NCI-H2227 (cell line): ENCODE measurements at regions not wholly inside any gene's neighbourhood (a gene's known extent, or its start where the extent isn't known, plus 50 kb on each side); places are given as distances from the start of the nearest gene placed in this dataset.
"Not testable (repeated sequence)": the region's sequence is repeated elsewhere in the genome, so short reads cannot be mapped to it uniquely, and the experiment has no call there.

Experiments used
- DNase-seq: peaks from one replicate; lab custom pipeline; 2025; ENCODE audit not compliant: unreplicated experiment; lab: John Stamatoyannopoulos, UW

GRCh38 chr6:56720202-56720601 is 77.5 kb upstream of the DST start:
- DNase-seq, result not testable (repeated sequence)

- DNase-seq, result not testable (repeated sequence)
Measured at GRCh38 chr6:56719315-56720058, 76.8 kb upstream of the DST start.

- DNase-seq, result no peak
Measured at GRCh38 chr6:56718236-56718635, 75.5 kb upstream of the DST start.

GRCh38 chr6:56716229-56716628 is 73.5 kb upstream of the DST start:
- DNase-seq, result no peak

- no peak for DNase-seq
Measured at GRCh38 chr6:56715741-56716140, 73.1 kb upstream of the DST start.

DNA sequence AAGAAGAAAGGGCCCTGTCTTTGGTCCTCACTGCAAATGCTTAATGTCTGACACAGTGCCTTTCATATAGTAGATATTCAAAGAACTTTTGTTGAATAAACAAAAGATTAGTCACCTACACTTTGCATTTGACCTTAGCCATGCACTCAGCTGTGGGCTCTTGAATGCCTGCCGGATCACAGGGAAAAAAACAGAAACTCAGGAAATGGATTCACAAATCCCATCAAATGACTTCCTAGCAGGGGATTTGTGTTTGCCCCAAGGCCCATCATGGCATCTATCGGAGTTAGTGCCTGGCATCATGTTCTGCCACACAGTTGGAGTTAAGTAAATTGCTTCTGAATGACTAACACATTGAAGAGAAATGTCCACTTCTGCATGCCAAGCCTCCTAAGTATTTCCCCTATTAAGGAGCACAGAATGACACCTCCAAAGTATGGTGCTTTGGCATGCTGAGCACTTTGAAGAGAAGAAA is 72.3 kb upstream of the DST start:
- DNase-seq, result no peak

- no peak for DNase-seq
Measured at GRCh38 chr6:56714273-56714672, 71.6 kb upstream of the DST start.

- DNase-seq, result no peak
Measured at GRCh38 chr6:56713254-56713672, 70.6 kb upstream of the DST start.

- no peak for DNase-seq
Measured at GRCh38 chr6:56710967-56711366, 68.3 kb upstream of the DST start.

DNA sequence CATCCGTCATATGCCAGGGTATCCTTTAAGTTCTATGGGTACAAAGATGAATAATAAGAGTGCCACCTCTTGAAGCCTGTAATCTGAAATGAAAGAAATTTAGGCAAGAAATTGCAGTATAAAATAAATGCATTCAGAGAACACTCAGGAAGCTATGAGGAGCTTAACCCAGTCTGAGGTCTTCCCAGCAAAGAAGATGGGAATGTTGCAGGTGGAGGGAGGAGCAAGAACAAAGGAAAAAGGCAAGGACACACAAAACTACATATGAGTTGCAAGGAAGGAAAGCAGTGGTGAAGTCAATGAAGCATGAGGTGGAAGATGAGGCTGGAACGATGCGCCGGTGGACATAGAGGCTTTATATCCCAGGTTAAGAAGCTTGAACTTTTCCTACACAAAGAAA is 67.0 kb upstream of the DST start:
- no peak for DNase-seq

DNA sequence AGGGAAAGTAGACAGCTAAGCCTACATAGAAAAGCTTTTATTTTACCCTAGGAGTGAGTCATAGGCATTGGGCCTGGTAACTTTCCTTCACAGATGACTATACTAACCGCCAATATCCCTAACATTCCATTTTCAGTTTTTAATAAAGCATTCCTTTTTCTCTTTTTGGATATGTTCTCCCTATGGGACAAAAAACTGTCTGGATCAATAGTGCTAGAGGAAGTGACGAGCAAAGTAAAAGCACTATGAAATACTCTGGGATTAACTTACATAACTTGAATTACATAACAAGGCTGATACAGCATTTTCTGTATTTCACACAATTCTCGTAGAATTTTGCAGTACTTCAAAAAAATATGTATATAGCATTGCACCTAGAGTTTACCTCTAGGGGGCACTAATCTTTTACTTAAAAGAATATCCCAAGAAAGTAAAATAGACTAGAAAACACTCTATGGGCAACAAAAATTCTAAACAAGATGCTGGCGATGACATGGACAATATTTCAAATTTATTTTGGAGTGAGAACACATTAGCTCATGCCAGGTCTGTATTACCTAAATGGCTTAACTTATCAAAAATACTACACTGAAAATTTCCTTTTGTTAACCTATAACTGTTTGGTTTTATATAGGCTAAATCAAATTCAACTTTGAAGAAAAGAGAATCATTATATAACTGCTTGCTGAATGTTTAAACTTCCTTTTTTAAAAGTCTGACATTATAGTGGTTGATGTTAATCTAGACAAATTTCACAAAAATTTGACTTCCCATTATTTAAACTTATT is 66.3 kb upstream of the DST start:
- DNase-seq, result peak; percentile 56

- DNase-seq, result no peak
Measured at GRCh38 chr6:56706981-56707726, 64.5 kb upstream of the DST start.

DNA sequence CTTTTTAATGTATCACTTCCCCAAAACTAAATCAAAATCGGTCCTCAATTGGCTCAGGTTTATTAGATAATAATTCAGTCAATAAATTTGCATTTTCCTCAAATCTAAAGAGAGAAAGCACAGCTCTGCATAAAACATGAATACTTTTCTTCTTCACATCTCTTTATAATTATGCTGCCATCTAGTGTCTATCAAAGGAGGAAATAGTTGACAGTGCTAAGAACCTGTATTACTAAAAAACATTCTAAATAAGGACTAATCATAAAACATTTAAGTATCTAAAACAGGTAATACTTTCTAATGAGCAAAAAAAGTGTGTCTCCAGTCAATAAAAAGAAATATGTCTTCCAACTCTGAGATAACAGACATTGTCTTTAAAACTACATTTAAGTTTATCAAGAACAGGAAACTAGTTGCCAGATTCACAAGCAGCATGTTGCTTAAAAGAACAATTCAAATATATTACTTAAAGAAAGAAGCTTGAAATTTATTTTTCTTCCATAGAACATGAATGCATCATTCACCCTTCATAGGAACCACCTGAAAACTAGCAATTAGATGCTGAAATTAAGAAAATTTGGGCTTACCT is 56.5 kb upstream of the DST start:
- peak; percentile 2 for DNase-seq

DNA sequence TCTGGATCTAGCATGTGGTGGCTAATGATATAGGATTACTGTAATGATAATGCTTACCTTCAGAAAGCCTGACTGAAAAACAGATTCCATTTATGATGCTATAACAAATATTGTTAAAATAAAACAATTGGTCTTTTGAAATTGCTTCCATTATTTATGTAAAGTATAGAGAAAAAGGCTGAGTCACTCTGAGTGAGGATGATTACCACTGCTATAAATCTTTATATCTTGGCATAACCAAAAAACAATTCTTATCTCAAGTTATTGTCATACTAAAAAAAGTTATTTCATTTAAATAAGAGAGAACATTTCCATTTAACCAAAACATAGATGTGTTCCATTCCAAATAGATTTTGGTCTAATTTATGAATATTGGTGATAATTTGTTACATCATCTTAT is 53.0 kb upstream of the DST start:
- DNase-seq, result no peak

GRCh38 chr6:56694002-56694401 is 51.3 kb upstream of the DST start:
- no peak for DNase-seq

GRCh38 chr6:56693246-56693607 is 50.5 kb upstream of the DST start:
- no peak for DNase-seq

GRCh38 chr6:56692523-56693245 is 50.0 kb upstream of the DST start:
- DNase-seq, result no peak
